Left ventricle myocardium inferior (tissue), 1 donor: ENCODE measurements at regions not wholly inside any gene's neighbourhood (a gene's known extent, or its start where the extent isn't known, plus 50 kb on each side); places are given as distances from the start of the nearest gene placed in this dataset.

ENCODE experiments used
- DNase-seq: peaks from one replicate; pipeline ENCODE4 v3.0.0-alpha.2; 2020
- H3K27ac ChIP-seq: fragments of 200-600 bp; replicated peaks from 2 replicates; pipeline ENCODE4 v1.8.0; 2021
- H3K27me3 ChIP-seq: fragments of 200-600 bp; 2 replicates; pipeline ENCODE4 v1.8.0; 2021; ENCODE audit warnings: low read depth
- H3K36me3 ChIP-seq: fragments of 200-600 bp; 2 replicates; pipeline ENCODE4 v1.8.0; 2021
- H3K4me1 ChIP-seq: fragments of 200-600 bp; 2 replicates; pipeline ENCODE4 v1.8.0; 2021
- H3K4me3 ChIP-seq: fragments of 200-600 bp; 2 replicates; pipeline ENCODE4 v1.8.0; 2021; ENCODE audit warnings: mild to moderate bottlenecking, moderate library complexity
- H3K9me3 ChIP-seq: fragments of 200-600 bp; replicated peaks from 2 replicates; pipeline ENCODE4 v1.8.0; 2021
- intact Hi-C: fragments of 100-400 bp; cut with micrococcal nuclease; formaldehyde crosslinking; loops from one replicate; pipeline ENCODE4 v1.11.0; 2022
- TF ChIP-seq, protein P1 (sequence below): fragments of 200-600 bp; IDR thresholded peaks from 2 replicates; pipeline ENCODE4 v1.8.0; 2021; ENCODE audit warnings: antibody characterized with exemption, mild to moderate bottlenecking, borderline replicate concordance
- donor health status: DM: no; HTN: yes; CAD: no; lungs with severe emphysema.

DNA sequence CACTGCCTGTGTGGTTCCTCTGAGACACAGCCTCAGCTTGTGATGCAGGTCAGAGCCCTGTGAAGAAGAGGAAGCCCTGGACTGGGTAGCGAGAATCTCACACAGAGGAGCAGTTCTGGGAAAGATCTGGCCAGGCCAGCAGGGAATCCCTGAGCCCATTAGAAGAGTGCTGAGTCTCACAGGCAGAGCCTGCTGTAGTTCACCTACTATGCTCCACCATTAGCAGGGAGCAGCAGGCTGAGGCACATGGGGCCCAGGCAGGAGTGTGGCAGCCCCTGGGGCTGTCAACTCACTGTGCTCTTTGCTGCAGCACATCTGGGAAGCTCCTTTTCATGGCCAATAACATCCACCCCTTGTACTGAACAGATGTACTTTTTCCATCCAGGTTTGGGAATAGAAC is 146.8 kb upstream of the B3GAT2 start:
- H3K27ac ChIP-seq, result no peak overlapping the region
- H3K27me3 ChIP-seq, result no peaks in the 10 kb centered on the region
- peaks cover 24% of the 10 kb centered on the region for H3K9me3 ChIP-seq
- intact Hi-C loops, result no loop called here
- peaks cover 22% of the 10 kb centered on the region for H3K4me1 ChIP-seq
- H3K4me3 ChIP-seq, result no peak overlapping the region
- TF ChIP-seq, protein P1, sequence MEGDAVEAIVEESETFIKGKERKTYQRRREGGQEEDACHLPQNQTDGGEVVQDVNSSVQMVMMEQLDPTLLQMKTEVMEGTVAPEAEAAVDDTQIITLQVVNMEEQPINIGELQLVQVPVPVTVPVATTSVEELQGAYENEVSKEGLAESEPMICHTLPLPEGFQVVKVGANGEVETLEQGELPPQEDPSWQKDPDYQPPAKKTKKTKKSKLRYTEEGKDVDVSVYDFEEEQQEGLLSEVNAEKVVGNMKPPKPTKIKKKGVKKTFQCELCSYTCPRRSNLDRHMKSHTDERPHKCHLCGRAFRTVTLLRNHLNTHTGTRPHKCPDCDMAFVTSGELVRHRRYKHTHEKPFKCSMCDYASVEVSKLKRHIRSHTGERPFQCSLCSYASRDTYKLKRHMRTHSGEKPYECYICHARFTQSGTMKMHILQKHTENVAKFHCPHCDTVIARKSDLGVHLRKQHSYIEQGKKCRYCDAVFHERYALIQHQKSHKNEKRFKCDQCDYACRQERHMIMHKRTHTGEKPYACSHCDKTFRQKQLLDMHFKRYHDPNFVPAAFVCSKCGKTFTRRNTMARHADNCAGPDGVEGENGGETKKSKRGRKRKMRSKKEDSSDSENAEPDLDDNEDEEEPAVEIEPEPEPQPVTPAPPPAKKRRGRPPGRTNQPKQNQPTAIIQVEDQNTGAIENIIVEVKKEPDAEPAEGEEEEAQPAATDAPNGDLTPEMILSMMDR, result no peak
- DNase-seq, result no peak
- no peaks in the 10 kb centered on the region for H3K36me3 ChIP-seq

DNA sequence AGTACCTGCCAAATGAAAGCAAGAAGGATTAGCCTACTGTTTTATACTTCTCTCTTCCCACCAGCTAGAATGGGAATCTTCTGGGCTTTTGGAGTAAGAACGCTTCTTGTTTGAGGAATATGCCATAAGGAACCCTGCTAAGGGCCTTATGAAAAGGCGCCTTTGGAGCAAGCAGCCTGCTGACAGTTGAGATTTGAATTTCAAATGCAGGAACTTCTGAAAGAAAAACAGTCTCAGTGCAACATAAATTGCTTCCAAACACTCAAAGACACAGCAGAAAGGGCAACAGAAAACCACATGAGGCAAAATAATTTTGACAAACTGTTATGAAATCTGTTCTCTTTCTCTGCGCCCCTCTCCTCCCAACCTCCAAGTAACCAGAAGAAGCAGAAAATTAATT is 149.4 kb upstream of the B3GAT2 start:
- Histone ChIP-seq H3K27me3 (no peaks in the 10 kb centered on the region), H3K36me3 (no peaks in the 10 kb centered on the region), H3K27ac (no peak overlapping the region), H3K4me1 (peaks cover 25% of the 10 kb centered on the region), H3K9me3 (no peaks in the 10 kb centered on the region), H3K4me3 (no peak overlapping the region)
- intact Hi-C loops, result no loop called here
- TF ChIP-seq, protein P1, result no peak
- DNase-seq, result no peak

DNA sequence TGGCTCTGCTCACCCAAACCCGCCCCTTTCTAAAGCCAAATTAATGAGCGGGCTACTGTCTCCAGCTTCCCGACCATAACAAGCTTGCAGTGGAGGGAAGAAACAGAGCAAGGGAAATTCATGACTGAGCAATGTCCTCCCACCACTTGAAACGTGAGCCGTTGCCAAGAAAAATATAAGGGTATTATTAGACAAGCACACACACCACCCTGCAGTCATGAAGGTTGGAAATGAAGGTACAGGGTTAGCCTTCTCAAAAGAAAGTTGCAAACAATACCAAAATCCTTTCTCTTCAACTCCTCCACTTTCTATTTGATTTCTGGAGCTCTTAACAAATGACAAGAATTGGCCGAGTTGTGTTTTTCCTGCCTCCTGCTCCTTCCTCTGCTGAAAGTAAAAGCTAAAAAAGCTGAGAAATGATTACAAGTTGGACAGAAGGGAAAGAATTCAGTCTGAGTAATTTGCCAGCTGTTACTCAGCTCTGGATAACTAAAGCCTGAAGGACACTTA is 151.1 kb upstream of the B3GAT2 start:
- Histone ChIP-seq H3K4me1 (peaks cover 25% of the 10 kb centered on the region), H3K27me3 (no peaks in the 10 kb centered on the region), H3K4me3 (peak overlapping the region; percentile 53), H3K36me3 (no peaks in the 10 kb centered on the region), H3K27ac (peak overlapping the region; percentile 78), H3K9me3 (no peaks in the 10 kb centered on the region)
- intact Hi-C loops, result no loop called here
- TF ChIP-seq, protein P1, result no peak
- no peak for DNase-seq

DNA sequence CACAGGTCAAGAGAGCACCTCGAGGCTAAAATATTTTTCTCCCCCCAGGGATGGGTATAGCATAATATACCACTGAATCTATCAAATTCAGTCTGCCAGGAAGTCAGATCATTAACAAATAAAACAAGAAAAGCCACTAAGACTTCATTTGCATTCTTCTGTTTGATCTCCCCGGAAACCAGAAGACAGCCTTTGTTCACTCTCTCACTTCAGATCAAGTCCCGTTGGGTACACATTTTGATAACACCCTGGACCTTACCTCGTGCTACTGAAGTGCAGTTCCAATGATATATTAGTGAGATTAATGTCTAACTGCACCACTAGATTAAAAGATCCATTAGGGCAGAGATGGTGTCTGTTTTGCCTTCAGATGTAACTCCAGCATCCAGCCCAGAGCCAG is 157.7 kb upstream of the B3GAT2 start:
- no peaks in the 10 kb centered on the region for H3K27me3 ChIP-seq
- no peak overlapping the region for H3K27ac ChIP-seq
- peaks cover 14% of the 10 kb centered on the region for H3K9me3 ChIP-seq
- DNase-seq, result no peak
- intact Hi-C loops, result no loop called here
- no peaks in the 10 kb centered on the region for H3K36me3 ChIP-seq
- no peaks in the 10 kb centered on the region for H3K4me1 ChIP-seq
- TF ChIP-seq, protein P1, result no peak
- no peak overlapping the region for H3K4me3 ChIP-seq

DNA sequence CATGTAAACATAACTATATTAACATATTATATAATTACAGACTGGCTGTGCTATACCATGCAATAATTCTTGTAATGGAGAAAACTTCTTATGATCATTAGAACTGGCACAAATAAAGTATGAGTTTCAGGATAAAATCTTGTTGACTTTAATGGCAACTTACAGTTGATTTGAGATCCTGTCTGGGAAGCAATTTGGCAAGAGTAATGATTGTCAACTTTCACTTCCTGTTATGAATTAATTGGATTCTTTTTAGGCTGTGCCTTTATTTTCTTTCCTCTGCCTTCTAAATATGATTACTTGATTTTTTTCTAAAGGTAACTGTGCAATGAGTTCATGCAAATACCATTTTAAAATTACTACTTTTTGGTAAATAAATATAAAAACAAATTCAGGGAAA is 158.1 kb upstream of the B3GAT2 start:
- Histone ChIP-seq H3K27me3 (no peaks in the 10 kb centered on the region), H3K36me3 (no peaks in the 10 kb centered on the region), H3K9me3 (peaks cover 18% of the 10 kb centered on the region), H3K27ac (no peak overlapping the region), H3K4me3 (no peak overlapping the region), H3K4me1 (no peaks in the 10 kb centered on the region)
- intact Hi-C loops, result no loop called here
- TF ChIP-seq, protein P1, result no peak
- DNase-seq, result no peak

DNA sequence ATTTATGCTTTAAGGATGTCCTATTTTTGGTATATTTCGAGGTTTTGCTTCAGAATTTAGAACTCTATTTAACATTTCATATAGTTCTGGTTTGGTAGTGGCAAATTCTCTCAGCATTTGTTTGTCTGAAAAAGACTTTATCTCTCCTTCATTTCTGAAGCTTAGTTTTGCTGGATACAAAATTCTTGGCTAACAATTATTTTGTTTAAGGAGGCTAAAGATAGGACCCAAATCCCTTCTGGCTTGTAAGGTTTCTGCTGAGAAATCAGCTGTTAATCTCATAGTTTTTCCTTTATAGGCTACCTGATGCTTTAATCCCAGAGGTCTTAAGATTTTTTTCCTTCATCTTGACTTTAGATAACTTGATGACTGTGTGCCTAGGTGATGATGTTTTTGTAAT is 162.7 kb upstream of the B3GAT2 start:
- no peak overlapping the region for H3K27ac ChIP-seq
- H3K36me3 ChIP-seq, result no peaks in the 10 kb centered on the region
- no peak overlapping the region for H3K4me3 ChIP-seq
- DNase-seq, result no peak
- no peaks in the 10 kb centered on the region for H3K4me1 ChIP-seq
- no peaks in the 10 kb centered on the region for H3K27me3 ChIP-seq
- intact Hi-C loops, result no loop called here
- peaks cover 42% of the 10 kb centered on the region for H3K9me3 ChIP-seq
- TF ChIP-seq, protein P1, result no peak
